HEK293 (cell line): ENCODE measurements at regions not wholly inside any gene's neighbourhood (a gene's known extent, or its start where the extent isn't known, plus 50 kb on each side); places are given as distances from the start of the nearest gene placed in this dataset.

Experiments
- CTCF ChIA-PET: fragments of 350-600 bp; formaldehyde crosslinking; extraction: SDS; loops from one replicate; lab custom pipeline; 2021; ENCODE audit warnings: antibody characterized with exemption; lab: Yijun Ruan, JAX
- POLR2A ChIA-PET: fragments of 300-600 bp; formaldehyde crosslinking; extraction: SDS; loops from one replicate; lab custom pipeline; 2020; ENCODE audit warnings: antibody characterized with exemption, inconsistent platforms; lab: Yijun Ruan, JAX
- H3K27ac ChIP-seq: fragments of 200-500 bp; sonication (Bioruptor generic); 2 replicates; pipeline ENCODE4 v1.5.1; 2014; ENCODE audit warnings: low read depth, low read length, control low read depth, inconsistent platforms; ENCODE audit errors: extremely low read depth
- H3K36me3 ChIP-seq, 2 experiments: fragments of 200-500 bp in 1 of 2; sonication (Bioruptor generic) in 1 of 2; 1 replicate in 1 of 2; 2 replicates in 1 of 2; pipeline ENCODE4 v1.5.1; 2014 to 2017; ENCODE audit warnings: inconsistent platforms in 2 of 2, low read length in 2 of 2; ENCODE audit not compliant: control insufficient read depth in 2 of 2, insufficient read depth in 1 of 2
- H3K4me1 ChIP-seq: fragments of 200-500 bp; sonication (Bioruptor generic); 2 replicates; pipeline ENCODE4 v1.5.1; 2014; ENCODE audit warnings: mild to moderate bottlenecking, low read length, inconsistent platforms; ENCODE audit not compliant: control insufficient read depth, insufficient read depth
- H3K4me3 ChIP-seq: 2 replicates; pipeline ENCODE4 v1.5.1; 2011; ENCODE audit warnings: low read depth, mild to moderate bottlenecking, control low read depth, low read length, moderate library complexity
- H3K9me3 ChIP-seq: fragments of 200-500 bp; sonication (Bioruptor generic); 2 replicates; pipeline ENCODE4 v1.5.1; 2014; ENCODE audit warnings: low read depth, low read length, inconsistent platforms; ENCODE audit not compliant: control insufficient read depth, insufficient read depth
- INSM2 ChIP-seq: fragments of 450-650 bp; formaldehyde crosslinking; IDR thresholded peaks from 2 replicates; pipeline ENCODE4 v1.5.1; 2016; ENCODE audit warnings: missing biosample characterization, missing genetic modification characterization
- MYNN ChIP-seq: fragments of 450-650 bp; formaldehyde crosslinking; IDR thresholded peaks from 2 replicates; pipeline ENCODE4 v1.5.1; 2016; ENCODE audit warnings: missing biosample characterization, missing genetic modification characterization, borderline replicate concordance
- SCRT2 ChIP-seq: fragments of 450-650 bp; formaldehyde crosslinking; IDR thresholded peaks from 2 replicates; pipeline ENCODE4 v1.5.1; 2016; ENCODE audit warnings: missing biosample characterization, missing genetic modification characterization
- ZBTB7A ChIP-seq: fragments of 450-650 bp; formaldehyde crosslinking; IDR thresholded peaks from 2 replicates; pipeline ENCODE4 v1.5.1; 2016; ENCODE audit warnings: low read depth, missing biosample characterization, missing genetic modification characterization
- ZNF121 ChIP-seq: fragments of 450-650 bp; formaldehyde crosslinking; IDR thresholded peaks from 2 replicates; pipeline ENCODE4 v1.5.1; 2016; ENCODE audit warnings: missing biosample characterization, missing genetic modification characterization
- ZNF148 ChIP-seq: fragments of 450-650 bp; formaldehyde crosslinking; IDR thresholded peaks from 2 replicates; pipeline ENCODE4 v1.5.0; 2017; ENCODE audit warnings: missing biosample characterization, missing genetic modification characterization, borderline replicate concordance
- ZNF266 ChIP-seq: fragments of 450-650 bp; formaldehyde crosslinking; IDR thresholded peaks from 2 replicates; pipeline ENCODE4 v1.5.1; 2016; ENCODE audit warnings: missing biosample characterization, missing genetic modification characterization, low read depth
- ZNF341 ChIP-seq: fragments of 450-650 bp; formaldehyde crosslinking; IDR thresholded peaks from 2 replicates; pipeline ENCODE4; 2016; ENCODE audit warnings: low read depth, missing biosample characterization, missing genetic modification characterization
- ZNF37A ChIP-seq: fragments of 450-650 bp; IDR thresholded peaks from 2 replicates; pipeline ENCODE4 v1.5.1; 2018; ENCODE audit warnings: missing biosample characterization, missing genetic modification characterization
- ZNF398 ChIP-seq: fragments of 450-650 bp; formaldehyde crosslinking; IDR thresholded peaks from 2 replicates; pipeline ENCODE4 v1.5.1; 2017; ENCODE audit warnings: missing biosample characterization, missing genetic modification characterization
- ZNF433 ChIP-seq: fragments of 450-650 bp; formaldehyde crosslinking; IDR thresholded peaks from 2 replicates; pipeline ENCODE4 v1.5.1; 2016; ENCODE audit warnings: missing biosample characterization, missing genetic modification characterization, low read depth
- ZNF514 ChIP-seq: fragments of 450-650 bp; formaldehyde crosslinking; IDR thresholded peaks from 2 replicates; pipeline ENCODE4 v1.5.1; 2016; ENCODE audit warnings: missing biosample characterization, missing genetic modification characterization
- ZNF518A ChIP-seq: fragments of 450-650 bp; formaldehyde crosslinking; conservative IDR thresholded peaks from 2 replicates; pipeline ENCODE4 v1.5.1; 2016; ENCODE audit warnings: low read depth, missing biosample characterization, missing genetic modification characterization
- ZNF521 ChIP-seq: fragments of 450-650 bp; formaldehyde crosslinking; IDR thresholded peaks from 2 replicates; pipeline ENCODE4 v1.5.1; 2017; ENCODE audit warnings: missing biosample characterization, mild to moderate bottlenecking, missing genetic modification characterization
- ZNF530 ChIP-seq: fragments of 450-650 bp; formaldehyde crosslinking; IDR thresholded peaks from 2 replicates; pipeline ENCODE4 v1.5.1; 2016; ENCODE audit warnings: low read depth, missing biosample characterization, missing genetic modification characterization
- ZNF660 ChIP-seq: fragments of 450-650 bp; IDR thresholded peaks from 2 replicates; pipeline ENCODE4 v1.5.1; 2018; ENCODE audit warnings: missing biosample characterization, mild to moderate bottlenecking, missing genetic modification characterization
- ZNF670 ChIP-seq: fragments of 450-650 bp; formaldehyde crosslinking; IDR thresholded peaks from 2 replicates; pipeline ENCODE4 v1.5.1; 2016; ENCODE audit warnings: missing biosample characterization, missing genetic modification characterization, low read depth
- ZNF692 ChIP-seq: fragments of 450-650 bp; formaldehyde crosslinking; IDR thresholded peaks from 2 replicates; pipeline ENCODE4 v1.5.1; 2016; ENCODE audit warnings: missing biosample characterization, missing genetic modification characterization
- ZNF776 ChIP-seq: fragments of 450-650 bp; formaldehyde crosslinking; IDR thresholded peaks from 2 replicates; pipeline ENCODE4 v1.5.0; 2017; ENCODE audit warnings: missing biosample characterization, missing genetic modification characterization, borderline replicate concordance
- ZNF785 ChIP-seq: fragments of 450-650 bp; formaldehyde crosslinking; IDR thresholded peaks from 2 replicates; pipeline ENCODE4 v1.5.1; 2016; ENCODE audit warnings: missing biosample characterization, missing genetic modification characterization
- ZNF830 ChIP-seq: fragments of 450-650 bp; IDR thresholded peaks from 2 replicates; pipeline ENCODE4 v1.5.0; 2018; ENCODE audit warnings: missing biosample characterization, missing genetic modification characterization, low read depth, mild to moderate bottlenecking, moderate library complexity

GRCh38 chr4:34200535-34200934 lies 2043.8 kb downstream of the ARAP2 start:
- POLR2A ChIA-PET: no interaction called here
- H3K4me3 ChIP-seq: no peak overlapping the region
- no peaks in the 10 kb centered on the region for H3K9me3 ChIP-seq
- no peak overlapping the region for H3K27ac ChIP-seq
- CTCF ChIA-PET: no interaction called here
- no peaks in the 10 kb centered on the region for H3K4me1 ChIP-seq
- H3K36me3 ChIP-seq: no peaks in the 10 kb centered on the region
- TF ChIP-seq ZBTB7A (tag by site-specific recombination) (no peak), ZNF785 (tag by site-specific recombination) (no peak), ZNF692 (no peak), ZNF398 (tag by site-specific recombination) (no peak), ZNF341 (no peak), ZNF660 (no peak), ZNF830 (tag by site-specific recombination) (no peak), ZNF514 (tag by site-specific recombination) (no peak), ZNF121 (tag by site-specific recombination) (no peak), ZNF776 (no peak), ZNF521 (tag by site-specific recombination) (no peak), ZNF433 (tag by site-specific recombination) (no peak), INSM2 (tag by site-specific recombination) (no peak), ZNF670 (no peak), ZNF530 (tag by site-specific recombination) (no peak), ZNF37A (no peak), ZNF266 (tag by site-specific recombination) (no peak), MYNN (tag by site-specific recombination) (no peak)
- TF ChIP-seq, all 188 proteins: peak for 0

- Histone ChIP-seq H3K36me3 (no peaks in the 10 kb centered on the region), H3K9me3 (no peaks in the 10 kb centered on the region), H3K4me3 (no peak overlapping the region), H3K4me1 (no peaks in the 10 kb centered on the region), H3K27ac (no peak overlapping the region)
- TF ChIP-seq ZNF518A (tag by site-specific recombination) (no peak), SCRT2 (tag by site-specific recombination) (no peak), ZNF148 (tag by site-specific recombination) (no peak)
- CTCF ChIA-PET: no interaction called here
- POLR2A ChIA-PET: no interaction called here
Observed at GRCh38 chr4:34202154-34202553, 2042.2 kb downstream of the ARAP2 start.
